IPS-15b (cell line): ENCODE measurements at regions not wholly inside any gene's neighbourhood (a gene's known extent, or its start where the extent isn't known, plus 50 kb on each side); places are given as distances from the start of the nearest gene placed in this dataset.

Experiments
- H3K27me3 ChIP-seq: one replicate; pipeline ENCODE4 v1.6.1; 2013; ENCODE audit warnings: low read length; ENCODE audit not compliant: control insufficient read depth, insufficient read depth
- H3K36me3 ChIP-seq: one replicate; pipeline ENCODE4 v1.6.1; 2013; ENCODE audit warnings: low read length; ENCODE audit not compliant: control insufficient read depth, insufficient read depth
- H3K4me1 ChIP-seq: one replicate; pipeline ENCODE4 v1.6.1; 2013; ENCODE audit warnings: mild to moderate bottlenecking, low read length; ENCODE audit not compliant: control insufficient read depth, insufficient read depth
- H3K4me3 ChIP-seq: one replicate; pipeline ENCODE4 v1.5.1; 2013; ENCODE audit warnings: low read depth, low read length
- H3K9ac ChIP-seq: one replicate; pipeline ENCODE4 v1.6.1; 2013; ENCODE audit warnings: low read depth, mild to moderate bottlenecking, low read length
- H3K9me3 ChIP-seq: one replicate; pipeline ENCODE4 v1.6.1; 2013; ENCODE audit warnings: mild to moderate bottlenecking, low read length; ENCODE audit not compliant: control insufficient read depth, insufficient read depth

DNA sequence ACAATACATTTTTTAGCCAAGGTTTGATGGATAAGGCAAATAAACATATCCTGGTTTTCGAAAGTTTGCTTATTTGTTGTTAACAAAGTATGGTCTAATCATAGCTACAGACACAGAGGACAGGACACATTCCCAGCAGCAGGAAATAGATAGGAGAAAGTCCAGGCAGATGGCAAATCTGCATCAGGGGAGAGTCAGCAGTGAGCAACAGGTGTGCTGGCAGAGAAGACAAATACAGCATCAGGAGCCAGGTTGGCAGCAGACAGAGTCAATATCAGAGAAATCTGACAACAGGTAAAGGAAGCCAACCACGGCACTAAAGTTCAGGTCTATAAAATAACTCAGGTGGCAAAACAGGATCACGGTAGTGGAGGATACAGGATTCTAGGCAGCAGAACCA is 210.7 kb upstream of the PTBP2 start:
- H3K9ac ChIP-seq = no peak overlapping the region
- H3K36me3 ChIP-seq = no peaks in the 10 kb centered on the region
- H3K27me3 ChIP-seq = no peaks in the 10 kb centered on the region
- no peak overlapping the region for H3K4me3 ChIP-seq
- H3K4me1 ChIP-seq = no peaks in the 10 kb centered on the region
- no peaks in the 10 kb centered on the region for H3K9me3 ChIP-seq

GRCh38 chr1:96513136-96513535 is 208.4 kb upstream of the PTBP2 start:
- Histone ChIP-seq H3K27me3 (no peaks in the 10 kb centered on the region), H3K36me3 (no peaks in the 10 kb centered on the region), H3K4me1 (no peaks in the 10 kb centered on the region), H3K9me3 (no peaks in the 10 kb centered on the region), H3K4me3 (no peak overlapping the region), H3K9ac (no peak overlapping the region)

- no peak overlapping the region for H3K9ac ChIP-seq
- no peaks in the 10 kb centered on the region for H3K27me3 ChIP-seq
- H3K4me1 ChIP-seq = peaks cover 9% of the 10 kb centered on the region
- no peaks in the 10 kb centered on the region for H3K36me3 ChIP-seq
- H3K9me3 ChIP-seq = no peaks in the 10 kb centered on the region
- no peak overlapping the region for H3K4me3 ChIP-seq
These were observed 206.2 kb upstream of the PTBP2 start for GRCh38 chr1:96515430-96515829.

DNA sequence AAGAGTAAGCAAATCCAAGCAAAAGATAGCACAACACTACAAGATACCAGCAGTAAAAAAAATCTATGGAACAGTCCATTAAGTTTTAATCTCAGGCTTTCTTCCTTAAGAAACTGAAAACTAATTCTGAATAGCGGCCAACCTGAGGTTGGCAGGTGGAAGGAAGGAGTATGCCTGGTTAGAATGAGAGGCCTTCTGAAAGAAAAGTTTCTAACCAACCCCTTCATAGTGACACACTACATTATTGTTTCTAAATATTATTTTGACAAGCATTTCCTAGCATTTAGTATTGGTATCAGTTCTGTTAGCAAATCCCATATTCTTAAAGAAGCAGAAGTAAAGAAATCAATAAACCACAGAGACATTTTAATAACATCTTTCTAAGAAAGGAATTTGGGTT is 205.7 kb upstream of the PTBP2 start:
- H3K4me3 ChIP-seq = no peak overlapping the region
- no peaks in the 10 kb centered on the region for H3K9me3 ChIP-seq

GRCh38 chr1:96519851-96520578 is 201.6 kb upstream of the PTBP2 start:
- H3K36me3 ChIP-seq = no peaks in the 10 kb centered on the region
- H3K9ac ChIP-seq = no peak overlapping the region
- peaks cover 38% of the 10 kb centered on the region for H3K4me1 ChIP-seq
- H3K9me3 ChIP-seq = no peaks in the 10 kb centered on the region
- no peaks in the 10 kb centered on the region for H3K27me3 ChIP-seq
- no peak overlapping the region for H3K4me3 ChIP-seq

More for the DNA sequence above, 205.7 kb upstream of the PTBP2 start:
- no peaks in the 10 kb centered on the region for H3K36me3 ChIP-seq
- no peak overlapping the region for H3K9ac ChIP-seq
- H3K27me3 ChIP-seq = no peaks in the 10 kb centered on the region
- peaks cover 12% of the 10 kb centered on the region for H3K4me1 ChIP-seq

GRCh38 chr1:96520579-96520947 is 201.0 kb upstream of the PTBP2 start:
- H3K9me3 ChIP-seq = no peaks in the 10 kb centered on the region
- no peaks in the 10 kb centered on the region for H3K36me3 ChIP-seq
- H3K27me3 ChIP-seq = no peaks in the 10 kb centered on the region
- no peak overlapping the region for H3K4me3 ChIP-seq
- H3K4me1 ChIP-seq = peaks cover 38% of the 10 kb centered on the region
- H3K9ac ChIP-seq = no peak overlapping the region

- Histone ChIP-seq H3K4me1 (peaks cover 38% of the 10 kb centered on the region), H3K9ac (no peak overlapping the region), H3K36me3 (no peaks in the 10 kb centered on the region), H3K27me3 (no peaks in the 10 kb centered on the region), H3K9me3 (no peaks in the 10 kb centered on the region), H3K4me3 (no peak overlapping the region)
These were observed 200.6 kb upstream of the PTBP2 start for GRCh38 chr1:96521010-96521409.

DNA sequence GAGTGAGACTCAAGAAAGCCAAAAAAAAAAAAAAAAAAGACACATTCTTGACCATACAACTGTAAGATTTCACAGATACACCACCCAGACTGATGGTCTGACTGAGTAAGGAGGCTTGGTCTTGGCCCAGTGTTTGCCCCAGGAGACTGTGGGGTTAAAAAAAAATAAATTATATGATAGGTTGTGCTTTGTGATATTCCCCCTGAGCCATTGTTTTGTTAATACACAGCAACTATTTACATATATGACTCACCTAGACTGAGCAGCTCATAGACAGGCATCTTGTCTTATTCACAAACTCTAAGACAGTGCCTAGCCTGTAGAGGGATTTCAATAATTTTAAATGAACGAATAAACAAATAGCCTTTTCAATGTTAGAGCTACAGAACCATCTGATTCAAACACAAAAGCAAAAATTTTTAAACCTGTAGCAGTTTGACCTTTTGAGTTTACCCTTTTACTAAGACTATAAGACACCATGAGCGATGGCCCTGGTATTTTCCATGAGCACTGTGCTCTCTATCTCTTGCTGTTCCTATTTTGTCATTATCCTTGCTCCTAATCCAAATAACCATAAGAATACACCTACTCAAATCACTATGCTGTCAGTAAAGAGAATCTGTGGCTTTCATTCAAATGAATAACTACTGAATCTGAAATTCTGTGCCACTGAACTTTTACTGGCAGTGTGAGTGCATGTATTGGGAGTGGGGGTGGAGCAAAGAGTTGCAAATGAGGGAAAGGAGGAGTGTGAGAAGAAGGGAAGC is 199.4 kb upstream of the PTBP2 start:
- Histone ChIP-seq H3K36me3 (no peaks in the 10 kb centered on the region), H3K4me3 (no peak overlapping the region), H3K4me1 (peaks cover 42% of the 10 kb centered on the region)

GRCh38 chr1:96522927-96523326 is 198.7 kb upstream of the PTBP2 start:
- H3K4me1 ChIP-seq = peaks cover 42% of the 10 kb centered on the region
- H3K9me3 ChIP-seq = no peaks in the 10 kb centered on the region
- no peaks in the 10 kb centered on the region for H3K36me3 ChIP-seq
- H3K27me3 ChIP-seq = no peaks in the 10 kb centered on the region
- H3K4me3 ChIP-seq = no peak overlapping the region
- H3K9ac ChIP-seq = no peak overlapping the region

More for the DNA sequence above, 199.4 kb upstream of the PTBP2 start:
- H3K9ac ChIP-seq = no peak overlapping the region
- H3K9me3 ChIP-seq = no peaks in the 10 kb centered on the region
- no peaks in the 10 kb centered on the region for H3K27me3 ChIP-seq

- Histone ChIP-seq H3K36me3 (no peaks in the 10 kb centered on the region), H3K9ac (no peak overlapping the region), H3K27me3 (no peaks in the 10 kb centered on the region), H3K9me3 (peaks cover 3% of the 10 kb centered on the region), H3K4me1 (peaks cover 42% of the 10 kb centered on the region), H3K4me3 (no peak overlapping the region)
These were observed 197.5 kb upstream of the PTBP2 start for GRCh38 chr1:96524100-96524499.

DNA sequence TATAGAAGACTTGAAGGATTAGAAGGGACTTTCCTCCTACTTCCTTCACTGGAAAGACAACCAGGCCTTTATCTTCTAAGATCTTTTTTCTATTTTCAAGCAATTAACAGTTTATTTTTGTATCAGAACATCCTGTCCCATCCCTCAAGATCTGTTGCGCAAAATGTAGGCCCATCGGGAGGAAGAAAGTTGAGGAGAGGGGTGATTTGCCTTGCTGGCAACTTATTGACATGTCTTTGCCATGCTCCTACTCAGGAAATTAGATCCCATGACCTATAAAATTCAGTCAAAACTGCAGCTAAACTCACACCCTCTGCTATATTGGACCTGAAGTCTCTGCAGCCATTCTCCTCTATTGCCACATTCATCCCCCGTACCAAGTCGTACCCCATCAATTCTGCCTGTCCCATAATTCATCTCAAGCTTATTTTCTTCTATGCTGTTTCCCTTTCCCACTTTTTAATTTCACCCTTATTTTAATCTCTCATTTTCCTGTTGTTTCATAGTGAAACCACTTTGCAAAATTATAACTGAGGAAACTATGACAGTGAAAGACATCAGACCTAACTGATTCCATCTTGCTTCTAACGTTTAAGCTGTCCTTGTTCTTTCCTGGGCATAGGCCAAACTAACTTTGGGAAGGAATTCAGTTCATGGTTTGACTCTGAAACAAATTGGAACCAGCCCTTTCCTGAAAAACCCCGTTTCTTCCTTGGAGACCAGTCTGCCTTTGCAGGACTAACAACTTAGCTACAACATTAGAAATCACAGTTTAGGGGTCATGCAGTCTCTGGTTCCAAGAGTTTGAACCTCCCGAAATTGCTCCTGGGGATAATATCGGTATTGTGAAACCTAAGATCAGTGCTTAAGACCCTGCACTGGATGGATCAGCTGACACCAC is 195.7 kb upstream of the PTBP2 start:
- Histone ChIP-seq H3K4me1 (peaks cover 29% of the 10 kb centered on the region), H3K9me3 (peaks cover 3% of the 10 kb centered on the region), H3K36me3 (no peaks in the 10 kb centered on the region), H3K4me3 (no peak overlapping the region), H3K9ac (no peak overlapping the region), H3K27me3 (no peaks in the 10 kb centered on the region)
